HG03103 (cell line): ENCODE measurements at regions not wholly inside any gene's neighbourhood (a gene's known extent, or its start where the extent isn't known, plus 50 kb on each side); places are given as distances from the start of the nearest gene placed in this dataset.

Experiments used
- ATAC-seq: cut with Tn5 transposase; IDR thresholded peaks from one replicate; pipeline ENCODE4 v1.9.1; 2021; ENCODE audit warnings: low read depth; ENCODE audit not compliant: unreplicated experiment

- no peak for ATAC-seq
Measured at GRCh38 chr22:46074771-46075551, 75.4 kb upstream of the PPARA start.

- no peak for ATAC-seq
Measured at GRCh38 chr22:46075764-46076531, 74.4 kb upstream of the PPARA start.

- ATAC-seq: no peak
Measured at GRCh38 chr22:46076651-46077339, 73.5 kb upstream of the PPARA start.

GRCh38 chr22:46077669-46078099 lies 72.6 kb upstream of the PPARA start:
- no peak for ATAC-seq

- ATAC-seq: no peak
Measured at GRCh38 chr22:46078241-46079092, 71.9 kb upstream of the PPARA start.

GRCh38 chr22:46079093-46079860 lies 71.0 kb upstream of the PPARA start:
- ATAC-seq: no peak

GRCh38 chr22:46079861-46080821 lies 70.2 kb upstream of the PPARA start:
- no peak for ATAC-seq

- ATAC-seq: no peak
Measured at GRCh38 chr22:46081036-46081830, 69.1 kb upstream of the PPARA start.

GRCh38 chr22:46081831-46082210 lies 68.5 kb upstream of the PPARA start:
- no peak for ATAC-seq

GRCh38 chr22:46082633-46083032 lies 67.7 kb upstream of the PPARA start:
- no peak for ATAC-seq

- ATAC-seq: no peak
Measured at GRCh38 chr22:46083383-46084350, 66.7 kb upstream of the PPARA start.

GRCh38 chr22:46084376-46084775 lies 66.0 kb upstream of the PPARA start:
- no peak for ATAC-seq

GRCh38 chr22:46084943-46085827 lies 65.1 kb upstream of the PPARA start:
- ATAC-seq: no peak

GRCh38 chr22:46085828-46086576 lies 64.3 kb upstream of the PPARA start:
- ATAC-seq: no peak
